Central memory CD4-positive, alpha-beta T cell (primary cell): ENCODE measurements at regions not wholly inside any gene's neighbourhood (a gene's known extent, or its start where the extent isn't known, plus 50 kb on each side); places are given as distances from the start of the nearest gene placed in this dataset.
"Not testable (repeated sequence)": the region's sequence is repeated elsewhere in the genome, so short reads cannot be mapped to it uniquely, and the experiment has no call there.

Experiments used
- DNase-seq: peaks from one replicate; pipeline ENCODE4 v3.0.0; 2022

GRCh38 chr5:118366429-118366828 is 621.9 kb downstream of the DTWD2 start:
- no peak for DNase-seq

- DNase-seq, result no peak
Measured at GRCh38 chr5:118365718-118366117, 622.6 kb downstream of the DTWD2 start.

GRCh38 chr5:118354797-118355196 is 633.5 kb downstream of the DTWD2 start:
- DNase-seq, result no peak

- DNase-seq, result no peak
Measured at GRCh38 chr5:118353970-118354369, 634.4 kb downstream of the DTWD2 start.

GRCh38 chr5:118336468-118336867 is 651.9 kb downstream of the DTWD2 start:
- DNase-seq, result no peak

- no peak for DNase-seq
Measured at GRCh38 chr5:118327389-118327788, 661.0 kb downstream of the DTWD2 start.

- DNase-seq, result no peak
Measured at GRCh38 chr5:118326481-118327045, 661.8 kb downstream of the DTWD2 start.

- no peak for DNase-seq
Measured at GRCh38 chr5:118325931-118326330, 662.4 kb downstream of the DTWD2 start.

GRCh38 chr5:118323723-118324122 is 664.6 kb downstream of the DTWD2 start:
- not testable (repeated sequence) for DNase-seq

- no peak for DNase-seq
Measured at GRCh38 chr5:118321081-118321480, 667.3 kb downstream of the DTWD2 start.

- no peak for DNase-seq
Measured at GRCh38 chr5:118320121-118320520, 668.2 kb downstream of the DTWD2 start.

GRCh38 chr5:118314931-118315330 is 673.4 kb downstream of the DTWD2 start:
- DNase-seq, result no peak

GRCh38 chr5:118311103-118311819 is 677.1 kb downstream of the DTWD2 start:
- no peak for DNase-seq

- DNase-seq, result no peak
Measured at GRCh38 chr5:118310401-118310800, 677.9 kb downstream of the DTWD2 start.

- DNase-seq, result no peak
Measured at GRCh38 chr5:118303296-118303695, 685.1 kb downstream of the DTWD2 start.

- no peak for DNase-seq
Measured at GRCh38 chr5:118302786-118303185, 685.6 kb downstream of the DTWD2 start.

- no peak for DNase-seq
Measured at GRCh38 chr5:118301696-118302095, 686.7 kb downstream of the DTWD2 start.

GRCh38 chr5:118295045-118295444 is 693.3 kb downstream of the DTWD2 start:
- no peak for DNase-seq

GRCh38 chr5:118293378-118293777 is 695.0 kb downstream of the DTWD2 start:
- no peak for DNase-seq

GRCh38 chr5:118290204-118290603 is 698.1 kb downstream of the DTWD2 start:
- no peak for DNase-seq

- DNase-seq, result not testable (repeated sequence)
Measured at GRCh38 chr5:118284230-118284629, 704.1 kb downstream of the DTWD2 start.

GRCh38 chr5:118282480-118283038 is 705.8 kb downstream of the DTWD2 start:
- not testable (repeated sequence) for DNase-seq

- DNase-seq, result no peak
Measured at GRCh38 chr5:118279540-118280294, 708.6 kb downstream of the DTWD2 start.

- no peak for DNase-seq
Measured at GRCh38 chr5:118270526-118270925, 717.8 kb downstream of the DTWD2 start.
